Upper lobe of left lung (tissue), 6 donors: ENCODE measurements at regions not wholly inside any gene's neighbourhood (a gene's known extent, or its start where the extent isn't known, plus 50 kb on each side); places are given as distances from the start of the nearest gene placed in this dataset.
"Not testable (repeated sequence)": the region's sequence is repeated elsewhere in the genome, so short reads cannot be mapped to it uniquely, and the experiment has no call there.

ENCODE experiments used
- ATAC-seq, 2 donors: fragments of 200-7000 bp; cut with Tn5 transposase; one replicate each; pipeline ENCODE4 v1.9.1; 2022; ENCODE audit warnings: mild to moderate bottlenecking in 2 of 2, moderate library complexity in 2 of 2; ENCODE audit not compliant: low FRiP score in 2 of 2
- DNase-seq, 2 donors: peaks; one replicate each; pipeline ENCODE4 v3.0.0-alpha.2; 2019 to 2020
- H3K27ac ChIP-seq, 4 donors: fragments of 200-600 bp; sonication (generic); one replicate each; pipeline ENCODE4 v1.5.1; 2016 to 2019
- H3K27me3 ChIP-seq, 4 donors: fragments of 200-600 bp; sonication (generic); one replicate each; pipeline ENCODE4 v1.5.1; 2017 to 2019
- H3K36me3 ChIP-seq, 4 donors: fragments of 200-600 bp; sonication (generic); one replicate each; pipeline ENCODE4 v1.5.1; 2016 to 2019
- H3K4me1 ChIP-seq, 4 donors: fragments of 200-600 bp; sonication (generic); one replicate each; pipeline ENCODE4 v1.5.1; 2018 to 2019
- H3K4me3 ChIP-seq, 4 donors: fragments of 200-600 bp; sonication (generic); one replicate each; pipeline ENCODE4 v1.5.1; 2017 to 2019; ENCODE audit warnings: mild to moderate bottlenecking in 2 of 4, moderate library complexity in 1 of 4
- H3K9me3 ChIP-seq, 4 donors: fragments of 200-600 bp; sonication (generic); one replicate each; pipeline ENCODE4 v1.5.1; 2018 to 2019
- CTCF ChIP-seq, 6 experiments: fragments of 450-650 bp in 4 of 6; fragments of 200-600 bp in 2 of 6; sonication (generic) in 2 of 6; IDR thresholded peaks; one replicate each; pipeline ENCODE4 v1.5.1; 2016 to 2019; ENCODE audit warnings: antibody characterized with exemption in 6 of 6
- EP300 ChIP-seq, 4 donors: sonication (generic); formaldehyde crosslinking; IDR thresholded peaks; one replicate each; pipeline ENCODE4 v1.5.1; 2017; ENCODE audit warnings: antibody characterized with exemption in 4 of 4, control low read depth in 2 of 4
- POLR2A ChIP-seq, 4 donors: fragments of 450-650 bp; IDR thresholded peaks; one replicate each; pipeline ENCODE4 v1.5.1; 2016 to 2017; ENCODE audit warnings: antibody characterized with exemption in 4 of 4, mild to moderate bottlenecking in 2 of 4
- POLR2AphosphoS5 ChIP-seq, 2 donors: sonication (generic); formaldehyde crosslinking; IDR thresholded peaks; one replicate each; pipeline ENCODE4 v1.5.1; 2017; ENCODE audit warnings: antibody characterized with exemption in 2 of 2
- WGBS, 2 donors: methylation state at CpG; one replicate each; pipeline ENCODE4 v1.1.5; 2017 to 2018; 5-methylcytosine and 5-hydroxymethylcytosine counted together
- donor health status: DM: no; HTN: no; CAD: no; lungs with moderate emphysema.
- donor health status: DM: no; HTN: yes; CAD: no; lungs with severe emphysema.

GRCh38 chr1:214095896-214096295, 108.1 kb downstream of the PROX1 start:
- H3K27ac ChIP-seq, H3K36me3 ChIP-seq, DNase-seq, H3K4me1 ChIP-seq, H3K4me3 ChIP-seq, H3K9me3 ChIP-seq, ATAC-seq, H3K27me3 ChIP-seq: not testable (repeated sequence)

DNA sequence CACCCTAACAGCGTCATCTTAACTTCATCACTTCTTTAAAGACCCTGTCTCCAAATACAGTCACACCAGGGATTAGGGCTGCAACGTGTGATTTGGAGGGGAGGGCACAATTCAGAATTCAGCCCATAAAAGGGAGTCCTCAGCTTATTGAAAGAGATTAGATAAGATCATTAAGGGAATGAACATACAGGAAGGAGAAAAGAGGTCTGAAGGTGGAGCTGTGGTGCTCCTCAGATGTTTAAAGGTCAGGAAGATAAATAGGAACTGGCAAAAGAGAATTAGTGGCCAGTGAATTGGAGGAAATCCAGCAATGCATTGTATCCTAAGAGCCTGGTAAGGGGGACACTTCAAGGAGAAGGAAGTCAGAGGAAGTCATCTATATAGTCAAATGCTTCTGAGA, 113.5 kb downstream of the PROX1 start:
- no peaks in the 10 kb centered on the region for H3K27me3 ChIP-seq
- WGBS, 2 donors = 39 to 51% methylated on average over 2 of the region's 2 CpGs
- no peak for DNase-seq

GRCh38 chr1:214101828-214102227, 114.1 kb downstream of the PROX1 start:
- 72 to 83% methylated on average over 3 of the region's 3 CpGs for WGBS, 2 donors
- Histone ChIP-seq H3K36me3 (no peaks in the 10 kb centered on the region), H3K4me1 (no peaks in the 10 kb centered on the region), H3K27me3 (no peaks in the 10 kb centered on the region), H3K9me3 (peaks cover 0 to 10% (median 3%) of the 10 kb centered on the region in 4 donors), H3K27ac (no peak overlapping the region), H3K4me3 (no peak overlapping the region)
- DNase-seq (no peak), ATAC-seq (no peak)
- TF ChIP-seq CTCF (IDR thresholded peaks at IDR 0.05) (no peak), POLR2AphosphoS5 (IDR thresholded peaks at IDR 0.05) (no peak), EP300 (IDR thresholded peaks at IDR 0.05) (no peak), POLR2A (IDR thresholded peaks at IDR 0.05) (no peak)

More for the DNA sequence above, 113.5 kb downstream of the PROX1 start:
- peaks cover 0 to 10% (median 3%) of the 10 kb centered on the region in 4 donors for H3K9me3 ChIP-seq
- TF ChIP-seq CTCF (IDR thresholded peaks at IDR 0.05) (no peak), EP300 (IDR thresholded peaks at IDR 0.05) (no peak), POLR2AphosphoS5 (IDR thresholded peaks at IDR 0.05) (no peak), POLR2A (IDR thresholded peaks at IDR 0.05) (no peak)
- H3K27ac ChIP-seq = no peak overlapping the region
- H3K36me3 ChIP-seq = no peaks in the 10 kb centered on the region
- no peak overlapping the region for H3K4me3 ChIP-seq
- H3K4me1 ChIP-seq = no peaks in the 10 kb centered on the region
- no peak for ATAC-seq

DNA sequence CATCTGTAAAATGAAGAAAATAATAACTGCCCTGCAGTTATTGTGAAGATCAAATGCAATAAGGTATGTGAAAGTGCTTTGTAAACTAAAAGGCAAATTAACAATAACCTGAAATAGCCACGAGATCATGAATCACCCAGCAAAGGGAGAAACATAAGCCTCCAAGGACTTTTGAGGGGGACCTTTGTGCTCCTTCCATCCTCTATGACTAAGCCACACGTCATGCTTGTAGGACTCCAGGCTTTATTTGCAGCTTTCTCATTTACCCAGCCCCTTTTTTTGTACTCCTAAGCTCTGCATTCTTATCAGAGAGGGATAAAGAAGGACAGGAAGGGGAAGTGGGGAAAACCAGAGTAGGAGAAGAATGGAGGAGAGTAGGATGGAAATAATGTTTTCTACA, 115.1 kb downstream of the PROX1 start:
- Histone ChIP-seq H3K9me3 (peaks cover 0 to 10% (median 3%) of the 10 kb centered on the region in 4 donors), H3K36me3 (no peaks in the 10 kb centered on the region), H3K27ac (no peak overlapping the region), H3K27me3 (no peaks in the 10 kb centered on the region), H3K4me1 (peaks cover 0 to 6% (median 4%) of the 10 kb centered on the region in 4 donors), H3K4me3 (no peak overlapping the region)
- DNase-seq = no peak
- no peak for ATAC-seq
- no peak for TF ChIP-seq POLR2AphosphoS5 (IDR thresholded peaks at IDR 0.05)
- no peak for TF ChIP-seq CTCF (IDR thresholded peaks at IDR 0.05)
- TF ChIP-seq POLR2A (IDR thresholded peaks at IDR 0.05) = no peak
- no peak for TF ChIP-seq EP300 (IDR thresholded peaks at IDR 0.05)
- 59 to 64% methylated on average over 2 of the region's 2 CpGs for WGBS, 2 donors

DNA sequence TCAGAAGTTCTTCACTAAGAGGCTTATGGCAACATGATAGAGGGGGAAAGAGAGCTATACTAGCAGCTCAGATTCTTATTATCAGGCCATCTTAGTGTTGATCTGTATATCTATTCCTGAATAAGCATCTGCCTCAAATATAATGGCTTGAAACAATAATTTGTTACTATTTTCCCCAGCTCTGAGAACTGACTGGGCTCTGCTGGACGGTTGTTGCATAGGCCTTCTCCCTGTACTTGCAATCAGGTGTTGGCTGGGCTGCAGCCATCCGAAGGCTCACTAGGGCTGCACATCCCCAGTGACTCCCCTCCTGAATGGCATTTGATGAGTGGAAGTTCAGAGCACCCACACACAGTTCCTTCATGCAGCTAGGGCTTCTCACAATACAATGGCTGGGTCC, 116.0 kb downstream of the PROX1 start:
- Histone ChIP-seq H3K4me1 (peaks cover 0 to 6% (median 5%) of the 10 kb centered on the region in 4 donors), H3K27ac (no peak overlapping the region), H3K36me3 (no peaks in the 10 kb centered on the region), H3K9me3 (peaks cover 0 to 10% (median 3%) of the 10 kb centered on the region in 4 donors), H3K27me3 (no peaks in the 10 kb centered on the region), H3K4me3 (no peak overlapping the region)
- WGBS, 2 donors = 79 to 82% methylated on average over 2 of the region's 2 CpGs
- DNase-seq = no peak
- no peak for ATAC-seq
- no peak for TF ChIP-seq POLR2A (IDR thresholded peaks at IDR 0.05)
- no peak for TF ChIP-seq EP300 (IDR thresholded peaks at IDR 0.05)
- no peak for TF ChIP-seq CTCF (IDR thresholded peaks at IDR 0.05)
- no peak for TF ChIP-seq POLR2AphosphoS5 (IDR thresholded peaks at IDR 0.05)
